ENCODE measurements at regions not wholly inside any gene's neighbourhood (a gene's known extent, or its start where the extent isn't known, plus 50 kb on each side); places are given as distances from the start of the nearest gene placed in this dataset.

- no peak for TF ChIP-seq CTCF (IDR thresholded peaks at IDR 0.05)
- no peak for DNase-seq (ENCODE audit: low spot score)
- Histone ChIP-seq H3K27ac (no peak overlapping the region), H3K4me3 (no peak overlapping the region)
Measured at GRCh38 chr11:80958987-80959386, 1518.2 kb upstream of the TENM4 start.

GRCh38 chr11:80958361-80958760 lies 1517.5 kb upstream of the TENM4 start:
- H3K27ac ChIP-seq: no peak overlapping the region
- no peak overlapping the region for H3K4me3 ChIP-seq
- TF ChIP-seq CTCF (IDR thresholded peaks at IDR 0.05): no peak
- no peak for DNase-seq (ENCODE audit: low spot score)

GRCh38 chr11:80955588-80955987 lies 1514.8 kb upstream of the TENM4 start:
- no peak for TF ChIP-seq CTCF (IDR thresholded peaks at IDR 0.05)
- Histone ChIP-seq H3K4me3 (no peak overlapping the region), H3K27ac (no peak overlapping the region)
- no peak for DNase-seq (ENCODE audit: low spot score)

- Histone ChIP-seq H3K4me3 (no peak overlapping the region), H3K27ac (no peak overlapping the region)
- no peak for DNase-seq (ENCODE audit: low spot score)
- TF ChIP-seq CTCF (IDR thresholded peaks at IDR 0.05): no peak
Measured at GRCh38 chr11:80948781-80949180, 1508.0 kb upstream of the TENM4 start.

GRCh38 chr11:80944758-80945157 lies 1503.9 kb upstream of the TENM4 start:
- no peak for TF ChIP-seq CTCF (IDR thresholded peaks at IDR 0.05)
- Histone ChIP-seq H3K27ac (no peak overlapping the region), H3K4me3 (no peak overlapping the region)
- no peak for DNase-seq (ENCODE audit: low spot score)

GRCh38 chr11:80943226-80943625 lies 1502.4 kb upstream of the TENM4 start:
- no peak overlapping the region for H3K27ac ChIP-seq
- DNase-seq (ENCODE audit: low spot score): no peak
- H3K4me3 ChIP-seq: no peak overlapping the region
- no peak for TF ChIP-seq CTCF (IDR thresholded peaks at IDR 0.05)

- DNase-seq (ENCODE audit: low spot score): no peak
- TF ChIP-seq CTCF (IDR thresholded peaks at IDR 0.05): no peak
- H3K27ac ChIP-seq: no peak overlapping the region
- no peak overlapping the region for H3K4me3 ChIP-seq
Measured at GRCh38 chr11:80937842-80938241, 1497.0 kb upstream of the TENM4 start.

All from coronary artery (tissue), 2 donors.